Right cardiac atrium (tissue), 5 donors: ENCODE measurements at regions not wholly inside any gene's neighbourhood (a gene's known extent, or its start where the extent isn't known, plus 50 kb on each side); places are given as distances from the start of the nearest gene placed in this dataset.

Experiments used
- ATAC-seq, 2 donors: fragments of 200-7000 bp; cut with Tn5 transposase; one replicate each; pipeline versions ENCODE4 v1.8.0 to v1.9.1; 2020; ENCODE audit warnings: moderate library complexity in 2 of 2, mild to moderate bottlenecking in 1 of 2
- DNase-seq, 3 donors: peaks; one replicate each; pipeline ENCODE4 v3.0.0-alpha.2; 2020
- H3K27ac ChIP-seq: one replicate; pipeline ENCODE4 v1.5.1; 2013; ENCODE audit warnings: mild to moderate bottlenecking, low read length, control low read depth, moderate library complexity
- H3K27me3 ChIP-seq: one replicate; pipeline ENCODE4 v1.6.1; 2013; ENCODE audit not compliant: control insufficient read depth, insufficient read depth
- H3K4me1 ChIP-seq: one replicate; pipeline ENCODE4 v1.6.1; 2013; ENCODE audit warnings: low read length; ENCODE audit not compliant: control insufficient read depth, insufficient read depth
- H3K4me3 ChIP-seq: one replicate; pipeline ENCODE4 v1.5.1; 2013; ENCODE audit warnings: low read length, control low read depth
- H3K9me3 ChIP-seq: one replicate; pipeline ENCODE4 v1.6.1; 2013; ENCODE audit warnings: low read length; ENCODE audit not compliant: control insufficient read depth
- WGBS: extraction: QIAGEN DNeasy Blood & Tissue Kit; methylation state at CpG from one replicate; pipeline ENCODE4 v1.1.7; 2013; 5-methylcytosine and 5-hydroxymethylcytosine counted together
- intact Hi-C, 4 donors: fragments of 100-400 bp; cut with DNase I; formaldehyde crosslinking; loops; one replicate each; pipeline versions ENCODE4 v1.11.0 to v1.14.0; 2022 to 2023
- donor health status: healthy with polysubstance abuse.
- donor health status: DM: no; HTN: yes; CAD: no.
- donor health status: DM: no; HTN: no; CAD: no.
- donor health status: DM: no; HTN: yes; CAD: no; lungs with severe emphysema.
- donor health status: DM: yes; HTN: yes; CAD: no.

- no peak for ATAC-seq
- Histone ChIP-seq H3K4me3 (no peak overlapping the region), H3K4me1 (no peaks in the 10 kb centered on the region), H3K9me3 (no peaks in the 10 kb centered on the region), H3K27me3 (no peaks in the 10 kb centered on the region), H3K27ac (no peak overlapping the region)
- WGBS = 40% methylated on average over 6 of the region's 6 CpGs
- intact Hi-C loops = no loop called here
- DNase-seq = peak in 1 of 3 donors; percentile 61
Measured at GRCh38 chr7:142338633-142339501, 81.0 kb upstream of the PRSS58 start.

GRCh38 chr7:142337054-142338001, 79.5 kb upstream of the PRSS58 start:
- H3K9me3 ChIP-seq = no peaks in the 10 kb centered on the region
- no peak for ATAC-seq
- intact Hi-C loops = no loop called here
- no peak for DNase-seq
- 50% methylated on average over 8 of the region's 8 CpGs for WGBS
- no peaks in the 10 kb centered on the region for H3K27me3 ChIP-seq
- no peak overlapping the region for H3K4me3 ChIP-seq
- no peak overlapping the region for H3K27ac ChIP-seq
- no peaks in the 10 kb centered on the region for H3K4me1 ChIP-seq

- peak; percentile 16 to 35 for ATAC-seq
Measured at GRCh38 chr7:142334806-142335205, 76.9 kb upstream of the PRSS58 start.

GRCh38 chr7:142334236-142334635, 76.4 kb upstream of the PRSS58 start:
- WGBS = 42% methylated on average over 2 of the region's 2 CpGs
- ATAC-seq (peak; percentile 81 to 87), DNase-seq (no peak)
- no peaks in the 10 kb centered on the region for H3K27me3 ChIP-seq
- H3K9me3 ChIP-seq = no peaks in the 10 kb centered on the region
- H3K4me3 ChIP-seq = no peak overlapping the region
- intact Hi-C loops = no loop called here
- H3K4me1 ChIP-seq = no peaks in the 10 kb centered on the region
- H3K27ac ChIP-seq = no peak overlapping the region

More at GRCh38 chr7:142334806-142335205, 76.9 kb upstream of the PRSS58 start:
- WGBS = 86% methylated on average over 1 of the region's 1 CpG
- H3K27me3 ChIP-seq = no peaks in the 10 kb centered on the region
- no peaks in the 10 kb centered on the region for H3K9me3 ChIP-seq
- DNase-seq = no peak
- no peaks in the 10 kb centered on the region for H3K4me1 ChIP-seq
- H3K4me3 ChIP-seq = no peak overlapping the region
- intact Hi-C loops = no loop called here
- H3K27ac ChIP-seq = no peak overlapping the region

- DNase-seq = no peak
- WGBS = 87% methylated on average over 6 of the region's 6 CpGs
- Histone ChIP-seq H3K27me3 (no peaks in the 10 kb centered on the region), H3K9me3 (no peaks in the 10 kb centered on the region), H3K27ac (no peak overlapping the region), H3K4me3 (no peak overlapping the region), H3K4me1 (no peaks in the 10 kb centered on the region)
- intact Hi-C loops = no loop called here
- no peak for ATAC-seq
Measured at GRCh38 chr7:142332421-142332820, 74.6 kb upstream of the PRSS58 start.

GRCh38 chr7:142331941-142332340, 74.1 kb upstream of the PRSS58 start:
- Histone ChIP-seq H3K9me3 (no peaks in the 10 kb centered on the region), H3K4me3 (no peak overlapping the region), H3K4me1 (no peaks in the 10 kb centered on the region), H3K27ac (no peak overlapping the region), H3K27me3 (no peaks in the 10 kb centered on the region)
- intact Hi-C loops = no loop called here
- no peak for ATAC-seq
- WGBS = 61% methylated on average over 2 of the region's 2 CpGs
- DNase-seq = no peak

GRCh38 chr7:142329062-142329790, 71.4 kb upstream of the PRSS58 start:
- no peak overlapping the region for H3K27ac ChIP-seq
- no peaks in the 10 kb centered on the region for H3K27me3 ChIP-seq
- H3K4me3 ChIP-seq = no peak overlapping the region
- WGBS = 79% methylated on average over 5 of the region's 5 CpGs
- no peaks in the 10 kb centered on the region for H3K9me3 ChIP-seq
- H3K4me1 ChIP-seq = no peaks in the 10 kb centered on the region
- DNase-seq = no peak
- ATAC-seq = no peak
- intact Hi-C loops = no loop called here

GRCh38 chr7:142328551-142328950, 70.7 kb upstream of the PRSS58 start:
- no peak for ATAC-seq
- no peaks in the 10 kb centered on the region for H3K9me3 ChIP-seq
- WGBS = 72% methylated on average over 6 of the region's 6 CpGs
- DNase-seq = no peak
- intact Hi-C loops = no loop called here
- H3K4me3 ChIP-seq = no peak overlapping the region
- no peaks in the 10 kb centered on the region for H3K27me3 ChIP-seq
- no peaks in the 10 kb centered on the region for H3K4me1 ChIP-seq
- no peak overlapping the region for H3K27ac ChIP-seq

- Histone ChIP-seq H3K4me3 (no peak overlapping the region), H3K9me3 (no peaks in the 10 kb centered on the region), H3K4me1 (no peaks in the 10 kb centered on the region), H3K27ac (no peak overlapping the region), H3K27me3 (no peaks in the 10 kb centered on the region)
- intact Hi-C loops = no loop called here
- ATAC-seq (no peak), DNase-seq (no peak)
- 52% methylated on average over 11 of the region's 11 CpGs for WGBS
Measured at GRCh38 chr7:142327628-142328405, 70.0 kb upstream of the PRSS58 start.

GRCh38 chr7:142323706-142324105, 65.8 kb upstream of the PRSS58 start:
- H3K4me3 ChIP-seq = no peak overlapping the region
- H3K9me3 ChIP-seq = no peaks in the 10 kb centered on the region
- DNase-seq (peak in 2 of 3 donors; percentile 27 to 65), ATAC-seq (peak; percentile 45 to 59)
- no peak overlapping the region for H3K27ac ChIP-seq
- no peaks in the 10 kb centered on the region for H3K27me3 ChIP-seq
- no peaks in the 10 kb centered on the region for H3K4me1 ChIP-seq
- WGBS = 12% methylated on average over 4 of the region's 4 CpGs
- intact Hi-C loops = no loop called here
